SU-DHL-6 (cell line): ENCODE measurements at regions not wholly inside any gene's neighbourhood (a gene's known extent, or its start where the extent isn't known, plus 50 kb on each side); places are given as distances from the start of the nearest gene placed in this dataset.

Experiments
- H2AFZ ChIP-seq: fragments of 200-600 bp; sonication (generic); 2 replicates; pipeline ENCODE4 v1.6.1; 2014; ENCODE audit warnings: low read depth, mild to moderate bottlenecking, moderate library complexity, mixed read lengths, antibody characterized with exemption, low read length; ENCODE audit not compliant: severe bottlenecking
- H3F3A ChIP-seq: fragments of 200-600 bp; shearing (Covaris generic); 2 replicates; pipeline ENCODE4 v1.6.0; 2016; ENCODE audit warnings: antibody characterized with exemption, mild to moderate bottlenecking; ENCODE audit not compliant: insufficient read depth
- H3K27ac ChIP-seq: fragments of 200-600 bp; sonication (generic); 2 replicates; pipeline ENCODE4 v1.5.1; 2016; ENCODE audit warnings: low read depth, mild to moderate bottlenecking, low read length, moderate library complexity, mixed read lengths
- H3K27me3 ChIP-seq: fragments of 200-600 bp; sonication (generic), shearing (Covaris generic); 2 replicates; pipeline ENCODE4 v1.6.0; 2014; ENCODE audit warnings: mild to moderate bottlenecking, low read length
- H3K36me3 ChIP-seq: fragments of 200-600 bp; sonication (generic); 2 replicates; pipeline ENCODE4 v1.6.1; 2014; ENCODE audit warnings: mild to moderate bottlenecking, low read length, mixed read lengths
- H3K4me2 ChIP-seq: fragments of 300-600, 200-600 bp; shearing (Covaris generic), sonication (generic); 2 replicates; pipeline ENCODE4 v1.6.0; 2014; ENCODE audit warnings: low read length, low read depth, mild to moderate bottlenecking; ENCODE audit not compliant: poor library complexity, severe bottlenecking
- H3K4me3 ChIP-seq: fragments of 200-600 bp; sonication (generic); 2 replicates; pipeline ENCODE4 v1.5.1; 2014; ENCODE audit warnings: antibody characterized with exemption, low read length, mild to moderate bottlenecking, mixed read lengths; ENCODE audit not compliant: insufficient read depth, poor library complexity, severe bottlenecking
- H3K79me2 ChIP-seq: fragments of 200-600 bp; sonication (generic); 2 replicates; pipeline ENCODE4 v1.6.1; 2014; ENCODE audit warnings: mild to moderate bottlenecking, low read length, moderate library complexity; ENCODE audit not compliant: insufficient read depth
- H3K9ac ChIP-seq: fragments of 200-600 bp; sonication (generic); 2 replicates; pipeline ENCODE4 v1.7.0; 2014; ENCODE audit warnings: mild to moderate bottlenecking, low read length
- H3K9me2 ChIP-seq: fragments of 200-600 bp; sonication (generic); replicated peaks from 2 replicates; pipeline ENCODE4 v1.6.1; 2014; ENCODE audit warnings: low read length; ENCODE audit not compliant: insufficient read depth
- H3K9me3 ChIP-seq: fragments of 200-600 bp; sonication (generic); 2 replicates; pipeline ENCODE4 v1.6.1; 2014; ENCODE audit warnings: low read length, mixed read lengths; ENCODE audit not compliant: insufficient read depth
- H4K20me1 ChIP-seq: fragments of 200-600 bp; sonication (generic); 2 replicates; pipeline ENCODE4 v1.6.1; 2014; ENCODE audit warnings: low read depth, mild to moderate bottlenecking, antibody characterized with exemption, low read length, moderate library complexity, mixed read lengths
- CTCF ChIP-seq: fragments of 200-600 bp; sonication (generic); IDR thresholded peaks from one replicate; pipeline ENCODE4 v1.5.1; 2017; ENCODE audit warnings: antibody characterized with exemption, mild to moderate bottlenecking, low read length, moderate library complexity; ENCODE audit not compliant: insufficient read depth, poor library complexity, severe bottlenecking
- EZH2phosphoT487 ChIP-seq: fragments of 200-600 bp; sonication (generic), shearing (Covaris generic); conservative IDR thresholded peaks from 2 replicates; pipeline ENCODE4 v1.6.1; 2018; ENCODE audit warnings: mild to moderate bottlenecking, antibody characterized with exemption, low read length, moderate library complexity, mixed read lengths

GRCh38 chr12:28865776-28866175 is 283.3 kb upstream of the FAR2 start:
- H2AFZ ChIP-seq: no peak overlapping the region
- no peaks in the 10 kb centered on the region for H3K9me2 ChIP-seq
- no peak overlapping the region for H3K4me2 ChIP-seq
- H3F3A ChIP-seq: no peaks in the 10 kb centered on the region
- H3K4me3 ChIP-seq: no peak overlapping the region
- no peak overlapping the region for H3K27ac ChIP-seq
- no peak overlapping the region for H3K9ac ChIP-seq
- no peaks in the 10 kb centered on the region for H3K27me3 ChIP-seq
- H3K9me3 ChIP-seq: no peaks in the 10 kb centered on the region
- H4K20me1 ChIP-seq: no peaks in the 10 kb centered on the region
- TF ChIP-seq EZH2phosphoT487: no peak
- TF ChIP-seq CTCF: no peak
- no peaks in the 10 kb centered on the region for H3K79me2 ChIP-seq
- no peaks in the 10 kb centered on the region for H3K36me3 ChIP-seq

- Histone ChIP-seq H3K79me2 (no peaks in the 10 kb centered on the region), H3K27me3 (no peaks in the 10 kb centered on the region), H2AFZ (no peak overlapping the region), H3F3A (no peaks in the 10 kb centered on the region), H3K27ac (no peak overlapping the region), H3K36me3 (no peaks in the 10 kb centered on the region), H3K9me3 (no peaks in the 10 kb centered on the region), H3K4me2 (no peak overlapping the region), H3K9me2 (no peaks in the 10 kb centered on the region), H3K4me3 (no peak overlapping the region), H4K20me1 (no peaks in the 10 kb centered on the region), H3K9ac (no peak overlapping the region)
- no peak for TF ChIP-seq EZH2phosphoT487
- TF ChIP-seq CTCF: no peak
Observed at GRCh38 chr12:28866296-28866695, 282.8 kb upstream of the FAR2 start.

DNA sequence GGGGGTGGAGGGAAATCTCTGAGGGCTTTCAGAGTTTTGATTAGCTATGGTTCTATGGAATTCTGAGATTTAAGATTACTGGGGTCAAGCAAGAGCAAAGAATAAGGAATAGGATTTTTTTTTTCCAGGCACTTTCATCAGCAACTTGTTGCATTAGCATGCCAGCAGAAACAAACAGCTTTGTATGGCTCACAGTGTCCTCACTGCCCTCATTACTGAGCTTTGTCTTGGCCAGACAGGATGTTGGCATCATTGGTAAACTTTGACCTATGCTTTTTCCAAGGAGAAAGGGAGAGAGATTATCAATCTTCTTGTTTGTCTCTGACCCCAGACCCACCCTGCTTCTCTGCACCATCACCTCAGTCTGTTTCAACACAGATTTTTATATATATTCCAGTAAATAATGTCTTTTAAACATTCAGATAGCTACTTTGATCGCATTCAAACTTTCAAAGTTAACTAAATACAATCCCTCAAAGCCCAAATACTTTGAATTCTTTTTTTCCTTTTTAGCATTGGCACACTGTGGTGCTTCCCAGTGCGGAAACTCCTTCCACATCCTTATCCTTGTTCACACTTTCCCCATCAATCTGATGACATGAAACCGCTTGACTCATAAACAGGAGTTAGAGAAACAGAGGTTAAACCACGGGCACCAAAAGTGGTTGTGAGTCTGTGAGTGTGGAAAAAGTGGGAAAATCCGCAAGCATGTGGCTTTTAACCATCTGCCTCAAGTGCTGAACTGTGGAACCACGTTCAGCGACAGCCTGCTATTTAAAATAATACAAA is 282.2 kb upstream of the FAR2 start:
- Histone ChIP-seq H3K4me3 (no peak overlapping the region), H3K9me3 (no peaks in the 10 kb centered on the region), H4K20me1 (no peaks in the 10 kb centered on the region), H3K27ac (no peak overlapping the region), H3K79me2 (no peaks in the 10 kb centered on the region), H3K9me2 (no peaks in the 10 kb centered on the region), H2AFZ (no peak overlapping the region), H3K27me3 (no peaks in the 10 kb centered on the region), H3K9ac (no peak overlapping the region), H3K4me2 (no peak overlapping the region), H3F3A (no peaks in the 10 kb centered on the region), H3K36me3 (no peaks in the 10 kb centered on the region)
- TF ChIP-seq CTCF: no peak
- TF ChIP-seq EZH2phosphoT487: no peak
